ENCODE measurements at regions not wholly inside any gene's neighbourhood (a gene's known extent, or its start where the extent isn't known, plus 50 kb on each side); places are given as distances from the start of the nearest gene placed in this dataset.

- no peak overlapping the region for H3K4me3 ChIP-seq (ENCODE audit: low read length)
- no peak for DNase-seq (ENCODE audit: low read depth)
- no peak for TF ChIP-seq CTCF (conservative IDR thresholded peaks at IDR 0.05; ENCODE audit: low read length)
Measured at GRCh38 chr14:28875934-28876571, 109.5 kb downstream of the FOXG1 start.

GRCh38 chr14:28876572-28876945 is 110.0 kb downstream of the FOXG1 start:
- TF ChIP-seq CTCF (conservative IDR thresholded peaks at IDR 0.05; ENCODE audit: low read length): no peak
- no peak for DNase-seq (ENCODE audit: low read depth)
- no peak overlapping the region for H3K4me3 ChIP-seq (ENCODE audit: low read length)

DNA sequence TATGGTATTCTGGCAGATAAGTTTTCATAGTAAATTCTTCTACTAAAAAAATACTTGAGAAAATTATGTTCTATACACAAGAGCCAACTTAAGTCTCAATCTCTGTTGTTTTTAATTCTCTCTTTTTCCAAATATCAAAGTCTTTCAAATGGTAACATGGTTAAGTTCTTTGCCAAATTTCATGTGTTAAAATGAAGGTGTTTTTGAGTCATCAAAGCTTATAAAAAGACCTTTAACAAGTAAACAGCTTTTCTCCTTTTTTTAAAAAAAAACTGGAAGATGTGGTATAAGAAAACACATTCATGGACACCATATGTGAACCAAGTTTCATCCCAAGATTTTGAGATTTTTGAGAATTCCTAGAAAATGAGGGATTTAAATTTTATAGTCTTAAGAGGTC is 111.3 kb downstream of the FOXG1 start:
- TF ChIP-seq CTCF (conservative IDR thresholded peaks at IDR 0.05; ENCODE audit: low read length): no peak
- no peak for DNase-seq (ENCODE audit: low read depth)
- no peak overlapping the region for H3K4me3 ChIP-seq (ENCODE audit: low read length)

DNA sequence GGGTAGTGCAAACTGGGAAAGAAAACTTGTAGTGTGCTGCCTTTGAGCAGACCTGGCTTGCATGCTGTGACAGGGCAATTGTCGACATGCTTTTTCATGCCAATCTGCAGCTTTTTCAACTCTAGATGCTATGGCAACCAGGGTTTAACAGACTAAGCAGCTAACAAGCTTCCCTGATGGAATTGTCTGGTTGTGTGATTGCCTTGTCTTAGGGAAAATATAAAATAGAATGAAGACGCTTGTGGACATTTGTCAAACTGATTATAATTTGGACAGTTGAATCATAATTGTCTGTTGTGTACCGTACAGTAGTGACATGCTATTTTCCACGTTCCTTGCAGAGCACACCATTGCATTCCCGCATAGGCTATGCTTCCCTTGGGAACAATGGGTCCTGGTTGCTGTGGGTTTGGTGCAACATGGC is 113.0 kb downstream of the FOXG1 start:
- DNase-seq (ENCODE audit: low read depth): no peak

DNA sequence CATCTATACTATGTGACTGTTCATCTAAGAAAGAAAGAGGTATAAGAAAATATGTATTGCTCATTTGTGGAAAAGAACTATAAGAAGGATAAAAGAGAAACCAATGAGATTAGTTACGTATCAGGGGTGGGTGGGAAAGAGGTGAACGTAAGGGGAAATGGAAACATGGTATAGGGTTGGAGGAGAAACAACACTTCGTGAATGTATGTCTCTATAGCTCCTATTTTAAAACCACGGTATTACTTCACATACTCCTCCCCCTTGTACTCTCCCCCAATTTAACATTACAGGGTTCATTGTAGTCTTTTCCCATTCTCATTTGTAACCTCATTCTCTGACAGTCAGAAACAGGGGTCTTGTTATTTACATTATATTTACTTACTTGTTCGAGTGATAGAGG is 120.4 kb downstream of the FOXG1 start:
- DNase-seq (ENCODE audit: low read depth): no peak
- no peak for TF ChIP-seq CTCF (conservative IDR thresholded peaks at IDR 0.05; ENCODE audit: low read length)

More for the DNA sequence above, 113.0 kb downstream of the FOXG1 start:
- H3K4me3 ChIP-seq (ENCODE audit: low read length): no peak overlapping the region
- TF ChIP-seq CTCF (conservative IDR thresholded peaks at IDR 0.05; ENCODE audit: low read length): no peak

GRCh38 chr14:28895389-28895788 is 128.8 kb downstream of the FOXG1 start:
- H3K4me3 ChIP-seq (ENCODE audit: low read length): no peak overlapping the region
- no peak for DNase-seq (ENCODE audit: low read depth)
- TF ChIP-seq CTCF (conservative IDR thresholded peaks at IDR 0.05; ENCODE audit: low read length): no peak

More for the DNA sequence above, 120.4 kb downstream of the FOXG1 start:
- no peak overlapping the region for H3K4me3 ChIP-seq (ENCODE audit: low read length)

GRCh38 chr14:28896337-28896736 is 129.8 kb downstream of the FOXG1 start:
- DNase-seq (ENCODE audit: low read depth): no peak
- no peak for TF ChIP-seq CTCF (conservative IDR thresholded peaks at IDR 0.05; ENCODE audit: low read length)
- no peak overlapping the region for H3K4me3 ChIP-seq (ENCODE audit: low read length)
